Activated CD8-positive, alpha-beta memory T cell treated with anti-CD3 and anti-CD28 coated beads, Interleukin-2, amount 10 ng/mL, durations not matched to agents 7 days and 5 days (primary cell): ENCODE measurements at regions not wholly inside any gene's neighbourhood (a gene's known extent, or its start where the extent isn't known, plus 50 kb on each side); places are given as distances from the start of the nearest gene placed in this dataset.
"Not testable (repeated sequence)": the region's sequence is repeated elsewhere in the genome, so short reads cannot be mapped to it uniquely, and the experiment has no call there.

Source experiments
- ATAC-seq: fragments of 150-1000 bp; cut with Tn5 transposase; one replicate; pipeline ENCODE4 v1.10.0; 2021; ENCODE audit warnings: moderate library complexity
- CTCF ChIA-PET: fragments of 350-600 bp; sonication (Branson Sonifier 250); formaldehyde crosslinking; loops from one replicate; lab custom pipeline; 2021; ENCODE audit warnings: antibody characterized with exemption; lab: Charles Lee
- DNase-seq: peaks from one replicate; pipeline ENCODE4 v3.0.0-alpha.2; 2020
- H3K27ac Mint-ChIP-seq: one replicate; pipeline ENCODE4 v1.8.0; 2021; ENCODE audit warnings: mild to moderate bottlenecking, mixed read lengths
- H3K27me3 Mint-ChIP-seq: one replicate; pipeline ENCODE4 v1.8.0; 2021; ENCODE audit warnings: mixed read lengths
- H3K36me3 Mint-ChIP-seq: one replicate; pipeline ENCODE4 v1.8.0; 2021; ENCODE audit warnings: mild to moderate bottlenecking, mixed read lengths
- H3K4me1 Mint-ChIP-seq: one replicate; pipeline ENCODE4 v1.8.0; 2021; ENCODE audit warnings: mixed read lengths
- H3K4me3 Mint-ChIP-seq: one replicate; pipeline ENCODE4 v1.8.0; 2021; ENCODE audit warnings: mild to moderate bottlenecking, moderate library complexity, mixed read lengths
- H3K9me3 Mint-ChIP-seq: one replicate; pipeline ENCODE4 v1.8.0; 2022; ENCODE audit warnings: low read depth, mixed read lengths

- DNase-seq: no peak
- peaks cover 4% of the 10 kb centered on the region for H3K27me3 Mint-ChIP-seq
- CTCF ChIA-PET: no interaction called here
- no peaks in the 10 kb centered on the region for H3K9me3 Mint-ChIP-seq
- no peak for ATAC-seq
- H3K4me3 Mint-ChIP-seq: no peak overlapping the region
- H3K4me1 Mint-ChIP-seq: no peaks in the 10 kb centered on the region
- no peaks in the 10 kb centered on the region for H3K36me3 Mint-ChIP-seq
- no peak overlapping the region for H3K27ac Mint-ChIP-seq
Measured at GRCh38 chr2:195300631-195301030, 356.4 kb upstream of the SLC39A10 start.

- CTCF ChIA-PET: interaction anchor here (0.7 kb wide), 1 partner anchor 19 kb away, joined by 3 read pairs; no protein-coding TSS in a partner anchor
- no peak for ATAC-seq
- peaks cover 4% of the 10 kb centered on the region for H3K27me3 Mint-ChIP-seq
- H3K36me3 Mint-ChIP-seq: no peaks in the 10 kb centered on the region
- H3K4me3 Mint-ChIP-seq: no peak overlapping the region
- H3K4me1 Mint-ChIP-seq: no peaks in the 10 kb centered on the region
- no peaks in the 10 kb centered on the region for H3K9me3 Mint-ChIP-seq
- no peak for DNase-seq
- H3K27ac Mint-ChIP-seq: no peak overlapping the region
Measured at GRCh38 chr2:195299600-195299999, 357.4 kb upstream of the SLC39A10 start.

GRCh38 chr2:195296490-195296889 is 360.5 kb upstream of the SLC39A10 start:
- Mint-ChIP-seq H3K4me3 (no peak overlapping the region), H3K36me3 (no peaks in the 10 kb centered on the region), H3K27me3 (peaks cover 5% of the 10 kb centered on the region), H3K27ac (no peak overlapping the region), H3K9me3 (no peaks in the 10 kb centered on the region), H3K4me1 (no peaks in the 10 kb centered on the region)
- DNase-seq: no peak
- no peak for ATAC-seq
- CTCF ChIA-PET: no interaction called here

- CTCF ChIA-PET: no interaction called here
- ATAC-seq: no peak
- H3K27ac Mint-ChIP-seq: no peak overlapping the region
Measured at GRCh38 chr2:195289081-195289480, 367.9 kb upstream of the SLC39A10 start.

GRCh38 chr2:195279840-195280427 is 377.1 kb upstream of the SLC39A10 start:
- Mint-ChIP-seq H3K4me3 (no peak overlapping the region), H3K4me1 (no peaks in the 10 kb centered on the region), H3K27ac (no peak overlapping the region), H3K36me3 (no peaks in the 10 kb centered on the region), H3K27me3 (peaks cover 7% of the 10 kb centered on the region), H3K9me3 (no peaks in the 10 kb centered on the region)
- CTCF ChIA-PET: no interaction called here
- DNase-seq (no peak), ATAC-seq (no peak)

More at GRCh38 chr2:195289081-195289480, 367.9 kb upstream of the SLC39A10 start:
- no peaks in the 10 kb centered on the region for H3K4me1 Mint-ChIP-seq
- no peak overlapping the region for H3K4me3 Mint-ChIP-seq
- no peaks in the 10 kb centered on the region for H3K36me3 Mint-ChIP-seq
- no peak for DNase-seq
- H3K27me3 Mint-ChIP-seq: peaks cover 2% of the 10 kb centered on the region
- no peaks in the 10 kb centered on the region for H3K9me3 Mint-ChIP-seq

- Mint-ChIP-seq H3K36me3 (no peaks in the 10 kb centered on the region), H3K9me3 (no peaks in the 10 kb centered on the region)
- CTCF ChIA-PET: no interaction called here
Measured at GRCh38 chr2:195270466-195271039, 386.5 kb upstream of the SLC39A10 start.

GRCh38 chr2:195269220-195269619 is 387.8 kb upstream of the SLC39A10 start:
- Mint-ChIP-seq H3K27ac (no peak overlapping the region), H3K27me3 (peaks cover 2% of the 10 kb centered on the region), H3K4me3 (no peak overlapping the region), H3K4me1 (no peaks in the 10 kb centered on the region), H3K36me3 (no peaks in the 10 kb centered on the region), H3K9me3 (no peaks in the 10 kb centered on the region)
- CTCF ChIA-PET: no interaction called here
- ATAC-seq (no peak), DNase-seq (no peak)

More at GRCh38 chr2:195270466-195271039, 386.5 kb upstream of the SLC39A10 start:
- ATAC-seq: no peak
- H3K27ac Mint-ChIP-seq: no peak overlapping the region
- H3K4me1 Mint-ChIP-seq: no peaks in the 10 kb centered on the region
- no peak overlapping the region for H3K4me3 Mint-ChIP-seq
- peaks cover 6% of the 10 kb centered on the region for H3K27me3 Mint-ChIP-seq
- DNase-seq: no peak

GRCh38 chr2:195257979-195258378 is 399.0 kb upstream of the SLC39A10 start:
- Mint-ChIP-seq H3K27me3 (peaks cover 2% of the 10 kb centered on the region), H3K4me3 (no peak overlapping the region), H3K36me3 (no peaks in the 10 kb centered on the region), H3K4me1 (no peaks in the 10 kb centered on the region), H3K27ac (no peak overlapping the region), H3K9me3 (no peaks in the 10 kb centered on the region)
- DNase-seq: no peak
- CTCF ChIA-PET: no interaction called here
- no peak for ATAC-seq

- no peak for DNase-seq
- no peaks in the 10 kb centered on the region for H3K27me3 Mint-ChIP-seq
- no peaks in the 10 kb centered on the region for H3K4me1 Mint-ChIP-seq
- CTCF ChIA-PET: no interaction called here
- H3K9me3 Mint-ChIP-seq: no peaks in the 10 kb centered on the region
- H3K36me3 Mint-ChIP-seq: no peaks in the 10 kb centered on the region
- H3K4me3 Mint-ChIP-seq: no peak overlapping the region
- no peak overlapping the region for H3K27ac Mint-ChIP-seq
- ATAC-seq: no peak
Measured at GRCh38 chr2:195252018-195252417, 405.0 kb upstream of the SLC39A10 start.

- DNase-seq (no peak), ATAC-seq (no peak)
- CTCF ChIA-PET: no interaction called here
- no peaks in the 10 kb centered on the region for H3K27me3 Mint-ChIP-seq
- no peaks in the 10 kb centered on the region for H3K9me3 Mint-ChIP-seq
- H3K4me1 Mint-ChIP-seq: no peaks in the 10 kb centered on the region
- no peak overlapping the region for H3K4me3 Mint-ChIP-seq
- H3K36me3 Mint-ChIP-seq: no peaks in the 10 kb centered on the region
- H3K27ac Mint-ChIP-seq: no peak overlapping the region
Measured at GRCh38 chr2:195251214-195251613, 405.8 kb upstream of the SLC39A10 start.

- CTCF ChIA-PET: no interaction called here
- Mint-ChIP-seq H3K4me3 (no peak overlapping the region), H3K27ac (no peak overlapping the region), H3K27me3 (no peaks in the 10 kb centered on the region), H3K9me3 (no peaks in the 10 kb centered on the region), H3K36me3 (no peaks in the 10 kb centered on the region), H3K4me1 (no peaks in the 10 kb centered on the region)
- ATAC-seq (no peak), DNase-seq (no peak)
Measured at GRCh38 chr2:195238826-195239225, 418.2 kb upstream of the SLC39A10 start.

- Mint-ChIP-seq H3K4me1 (no peaks in the 10 kb centered on the region), H3K9me3 (no peaks in the 10 kb centered on the region), H3K27ac (no peak overlapping the region), H3K27me3 (no peaks in the 10 kb centered on the region), H3K36me3 (no peaks in the 10 kb centered on the region), H3K4me3 (no peak overlapping the region)
- ATAC-seq (no peak), DNase-seq (no peak)
- CTCF ChIA-PET: no interaction called here
Measured at GRCh38 chr2:195238379-195238778, 418.6 kb upstream of the SLC39A10 start.

GRCh38 chr2:195228547-195228946 is 428.5 kb upstream of the SLC39A10 start:
- H3K27me3 Mint-ChIP-seq, CTCF ChIA-PET, DNase-seq, H3K27ac Mint-ChIP-seq, ATAC-seq, H3K36me3 Mint-ChIP-seq, H3K4me1 Mint-ChIP-seq, H3K9me3 Mint-ChIP-seq, H3K4me3 Mint-ChIP-seq: not testable (repeated sequence)

GRCh38 chr2:195214072-195214471 is 443.0 kb upstream of the SLC39A10 start:
- ATAC-seq (no peak), DNase-seq (no peak)
- no peak overlapping the region for H3K4me3 Mint-ChIP-seq
- peaks cover 9% of the 10 kb centered on the region for H3K27me3 Mint-ChIP-seq
- H3K27ac Mint-ChIP-seq: no peak overlapping the region
- CTCF ChIA-PET: no interaction called here
- no peaks in the 10 kb centered on the region for H3K9me3 Mint-ChIP-seq
- no peaks in the 10 kb centered on the region for H3K4me1 Mint-ChIP-seq
- no peaks in the 10 kb centered on the region for H3K36me3 Mint-ChIP-seq
